GM19452 (cell line): ENCODE measurements at regions not wholly inside any gene's neighbourhood (a gene's known extent, or its start where the extent isn't known, plus 50 kb on each side); places are given as distances from the start of the nearest gene placed in this dataset.

Experiments
- ATAC-seq: cut with Tn5 transposase; IDR thresholded peaks from one replicate; pipeline ENCODE4 v1.9.1; 2021; ENCODE audit not compliant: unreplicated experiment

DNA sequence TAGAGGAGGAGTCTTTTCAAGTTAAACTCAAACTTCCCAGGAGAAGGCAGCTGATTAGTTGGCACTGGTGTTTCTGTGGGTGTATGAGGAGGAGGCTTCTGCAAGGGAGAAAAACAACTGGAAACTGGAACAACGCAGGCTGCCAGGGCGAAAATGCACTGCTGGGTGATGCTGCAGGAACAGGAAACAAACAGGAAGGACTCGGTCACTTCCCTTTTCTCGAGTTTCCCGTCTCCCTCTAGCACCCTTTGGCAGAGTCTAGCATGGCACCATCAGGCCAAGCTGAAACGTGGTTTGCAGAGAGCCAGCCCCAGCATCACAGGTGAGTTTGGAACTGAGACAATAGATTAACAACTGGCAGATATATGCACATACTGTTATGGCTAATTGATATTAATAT lies 77.5 kb upstream of the CAST start:
- no peak for ATAC-seq

DNA sequence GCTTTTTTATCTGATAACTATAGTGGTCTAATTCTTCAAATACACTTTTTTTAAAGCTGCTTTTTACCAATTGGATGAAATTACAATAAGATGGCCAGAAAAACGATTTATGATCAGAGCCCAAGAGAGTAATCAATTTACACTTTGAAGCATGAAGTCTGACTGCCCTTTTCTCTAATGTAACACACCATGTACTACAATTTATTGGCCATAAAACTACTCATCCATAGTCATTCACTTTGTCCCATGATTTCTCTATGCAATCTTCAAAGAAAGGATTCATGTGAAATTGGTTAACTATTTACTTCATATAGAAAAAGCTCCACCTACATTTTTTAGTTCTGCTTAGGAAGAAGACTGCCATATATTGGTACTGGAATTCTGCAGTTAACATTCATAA lies 73.6 kb upstream of the CAST start:
- no peak for ATAC-seq

DNA sequence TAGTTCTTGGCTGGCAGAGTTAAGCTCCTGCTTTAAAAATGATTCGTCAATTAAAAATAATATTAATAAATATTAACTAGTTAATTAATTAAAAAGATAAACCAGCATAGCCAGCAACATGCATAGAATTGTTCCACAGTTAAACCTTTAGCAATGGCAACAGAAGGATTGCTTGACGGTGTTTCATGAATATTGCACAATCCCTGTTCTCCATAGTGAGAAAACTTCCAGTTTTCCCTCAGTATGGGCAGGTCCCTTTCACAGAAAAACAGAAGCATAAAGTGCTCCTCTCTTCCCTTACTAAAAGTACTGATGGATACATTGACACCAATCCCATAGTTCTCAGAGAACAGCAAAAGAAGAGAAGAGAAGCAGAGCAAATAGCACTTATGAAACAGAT lies 71.4 kb upstream of the CAST start:
- no peak for ATAC-seq

GRCh38 chr5:96595300-96596090 lies 66.7 kb upstream of the CAST start:
- no peak for ATAC-seq

GRCh38 chr5:96597438-96598020 lies 64.6 kb upstream of the CAST start:
- ATAC-seq = no peak

- ATAC-seq = no peak
These were observed 61.0 kb upstream of the CAST start for GRCh38 chr5:96601200-96601599.

DNA sequence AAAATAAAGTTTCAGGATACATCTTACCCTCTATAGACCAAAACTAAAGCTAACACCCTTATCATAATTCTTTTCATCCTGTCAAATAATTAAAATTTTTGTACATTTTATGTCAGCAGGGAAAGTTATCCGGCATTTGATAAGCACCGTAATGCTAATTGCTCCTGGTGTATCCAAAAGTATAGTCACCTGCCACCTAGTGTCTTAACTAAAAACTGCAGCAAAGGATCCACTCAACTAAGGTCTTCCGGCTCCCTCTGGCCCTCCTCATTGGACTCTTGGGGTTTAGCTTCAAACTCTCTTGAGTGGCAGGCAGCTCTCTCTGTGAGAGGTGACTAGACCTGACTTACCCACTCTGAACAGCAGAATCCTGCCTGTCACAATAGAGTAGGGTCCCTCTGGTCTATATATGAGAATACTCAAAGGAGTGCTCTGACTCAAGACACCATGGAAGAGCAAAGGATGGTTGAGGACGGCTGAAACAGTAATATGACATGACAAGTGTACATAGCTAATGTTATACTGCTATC lies 60.4 kb upstream of the CAST start:
- peak; percentile 84 for ATAC-seq

GRCh38 chr5:96602776-96603175 lies 59.4 kb upstream of the CAST start:
- ATAC-seq = no peak

DNA sequence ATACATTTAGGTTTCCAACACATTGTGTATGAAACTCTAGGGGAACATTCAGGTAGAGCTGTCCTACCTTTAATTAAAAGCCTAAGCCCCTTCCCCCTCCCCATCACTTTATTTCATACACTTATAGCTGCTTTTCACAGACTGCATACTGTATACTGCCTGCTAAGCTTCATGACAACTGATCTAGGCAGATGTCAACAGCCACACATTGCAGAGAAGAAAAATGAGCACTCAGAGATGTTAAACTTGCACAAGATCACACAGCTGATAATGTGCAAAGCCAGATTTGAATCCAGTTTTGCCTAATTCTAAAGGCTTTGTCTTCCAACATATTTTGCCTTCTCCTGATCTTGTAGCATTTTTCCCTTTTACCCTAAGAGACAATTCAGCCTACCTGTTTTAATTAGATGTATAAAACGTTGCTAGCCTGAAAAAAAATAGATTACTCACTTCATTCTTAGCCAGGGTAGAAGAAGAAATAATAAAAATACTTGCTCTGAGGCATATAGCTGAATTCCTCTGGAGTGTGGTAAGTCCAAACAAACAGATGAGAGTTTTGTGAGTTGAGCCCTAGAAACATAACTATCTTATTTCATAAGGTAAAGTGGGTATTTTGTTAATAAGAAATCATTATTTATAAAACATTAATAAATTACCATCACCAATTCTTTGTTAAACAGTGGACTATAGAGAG lies 56.9 kb upstream of the CAST start:
- ATAC-seq = no peak

DNA sequence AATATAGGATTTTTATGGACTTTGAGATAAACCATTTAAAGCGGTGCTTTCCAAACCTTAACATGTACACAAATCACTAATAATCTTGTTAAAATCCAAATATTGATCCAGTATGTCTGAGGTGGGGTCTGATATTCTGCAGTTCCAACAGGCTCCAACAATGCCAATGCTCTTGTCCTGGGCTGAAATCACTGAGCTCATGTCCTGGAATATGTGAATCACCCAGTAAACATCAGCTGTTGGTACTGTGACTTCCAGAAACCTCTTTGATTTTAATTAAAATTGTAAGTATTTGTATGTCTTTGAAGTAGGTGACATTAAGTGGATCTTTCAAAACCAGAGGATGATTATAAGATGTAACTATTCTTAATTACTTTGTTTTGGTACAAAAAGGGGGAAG lies 52.8 kb upstream of the CAST start:
- no peak for ATAC-seq

DNA sequence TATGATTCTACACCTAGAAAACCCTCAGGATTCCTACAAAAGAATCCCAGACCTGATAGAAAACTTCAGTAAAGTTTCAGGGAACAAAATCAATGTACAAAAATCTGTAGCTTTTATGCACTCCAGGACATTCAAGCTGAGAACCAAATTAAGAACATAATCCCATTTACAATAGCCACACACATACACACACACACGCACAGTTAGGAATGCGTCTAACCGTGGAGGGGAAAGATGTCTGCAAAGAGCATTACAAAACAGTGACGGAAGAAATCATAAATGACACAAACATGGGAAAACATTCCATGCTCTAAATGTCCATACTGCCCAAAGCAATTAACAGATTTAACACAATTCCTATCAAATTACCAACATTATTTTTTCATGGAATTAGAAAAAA lies 51.4 kb upstream of the CAST start:
- ATAC-seq = no peak

- ATAC-seq = no peak
These were observed 50.2 kb upstream of the CAST start for GRCh38 chr5:96611946-96612345.
